ENCODE measurements at regions not wholly inside any gene's neighbourhood (a gene's known extent, or its start where the extent isn't known, plus 50 kb on each side); places are given as distances from the start of the nearest gene placed in this dataset.
"Not testable (repeated sequence)": the region's sequence is repeated elsewhere in the genome, so short reads cannot be mapped to it uniquely, and the experiment has no call there.

- no peak for DNase-seq
These were observed 86.3 kb downstream of the GYPE start for GRCh38 chr4:143819029-143819428.

DNA sequence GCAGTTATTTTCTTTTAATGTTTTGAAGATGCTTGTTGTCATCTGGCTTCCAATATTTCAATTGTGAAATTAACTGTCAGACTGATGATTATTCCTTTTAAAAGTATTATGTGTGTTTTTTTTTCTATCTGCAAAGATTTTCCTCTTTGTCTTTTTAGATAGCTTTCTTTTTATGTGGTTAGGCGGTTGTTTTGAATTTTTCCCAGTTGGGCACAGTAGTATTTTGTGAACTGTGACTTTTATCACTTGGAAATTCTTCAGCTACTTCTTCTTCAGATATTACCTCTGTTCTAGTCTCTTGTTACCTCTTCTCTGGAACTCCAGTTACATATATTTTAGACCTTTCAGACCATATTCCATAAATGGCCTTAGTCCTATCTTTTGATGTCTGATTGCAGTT, 87.5 kb downstream of the GYPE start:
- not testable (repeated sequence) for DNase-seq

- DNase-seq: not testable (repeated sequence)
These were observed 90.0 kb downstream of the GYPE start for GRCh38 chr4:143815375-143815774.

DNA sequence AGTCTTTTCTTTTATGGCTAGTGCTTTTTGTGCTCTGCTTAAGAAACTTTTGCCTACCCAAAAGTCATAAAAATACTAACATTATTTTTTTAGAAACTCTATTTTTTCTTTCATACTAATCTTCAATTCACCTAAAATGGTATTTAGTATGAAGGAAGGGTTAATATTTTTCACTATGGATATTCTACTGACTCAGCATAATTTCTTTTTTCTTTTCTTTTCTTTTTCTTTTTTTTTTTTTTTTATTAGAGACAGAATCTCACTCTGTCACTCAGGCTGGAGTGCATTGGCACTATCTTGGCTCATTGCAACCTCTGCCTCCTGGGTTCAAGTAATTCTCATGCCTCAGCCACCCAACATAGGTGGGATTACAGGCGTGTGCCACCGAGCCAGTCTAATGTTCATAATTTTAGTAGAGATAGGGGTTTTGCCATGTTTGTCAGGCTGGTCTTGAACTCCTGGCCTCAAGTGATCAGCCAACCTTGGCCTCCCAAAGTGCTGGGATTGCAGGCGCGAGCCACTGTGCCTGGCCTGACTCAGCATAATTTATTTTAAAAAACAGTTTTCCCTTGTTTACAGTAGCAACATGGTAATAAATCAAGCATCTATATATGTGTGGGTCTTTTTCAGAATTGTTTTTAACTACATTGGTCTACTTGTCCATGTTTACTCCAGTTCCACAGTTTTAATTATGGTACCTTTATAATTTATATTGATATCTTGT, 91.8 kb downstream of the GYPE start:
- not testable (repeated sequence) for DNase-seq

- not testable (repeated sequence) for DNase-seq
These were observed 91.2 kb upstream of the FREM3 start for GRCh38 chr4:143791693-143792092.

- not testable (repeated sequence) for DNase-seq
These were observed 90.0 kb upstream of the FREM3 start for GRCh38 chr4:143790425-143790824.

DNA sequence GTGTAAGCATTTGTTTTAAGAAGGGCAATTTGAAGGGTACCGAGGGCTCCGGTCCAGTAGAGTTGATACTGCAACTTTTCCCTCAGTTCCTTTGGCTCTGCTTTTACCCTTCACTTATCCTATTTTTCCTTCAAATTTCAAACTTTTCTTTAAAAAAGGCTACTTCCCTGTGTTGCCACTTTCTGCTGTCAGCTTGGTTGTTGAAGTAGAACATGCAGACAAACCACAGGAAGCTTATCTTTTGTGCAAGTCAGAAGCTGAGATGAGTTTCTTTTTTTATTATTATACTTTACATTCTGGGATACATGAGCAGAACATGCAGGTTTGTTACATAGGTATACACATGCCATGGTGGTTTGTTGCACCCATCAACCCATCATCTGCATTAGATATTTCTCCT, 89.1 kb upstream of the FREM3 start:
- DNase-seq: not testable (repeated sequence)

DNA sequence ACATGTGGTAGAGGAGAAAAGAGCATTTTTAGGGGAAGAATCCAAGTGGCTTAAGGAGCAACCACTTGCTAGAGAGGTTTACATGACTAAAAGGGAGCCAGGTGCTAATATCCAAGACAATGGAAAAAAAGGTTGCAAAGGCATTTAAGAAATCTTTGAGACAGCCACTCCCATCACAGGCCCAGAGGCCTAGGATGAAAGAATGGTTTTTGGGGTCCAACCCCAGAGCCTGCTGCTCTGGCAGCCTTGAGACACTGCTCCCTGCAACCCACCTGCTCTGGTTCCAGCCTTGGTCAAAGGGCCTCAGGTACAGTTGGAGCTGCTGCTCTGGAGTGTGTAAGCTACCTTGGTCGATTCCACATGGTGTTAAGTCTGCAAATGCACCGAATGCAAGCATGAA, 84.1 kb upstream of the FREM3 start:
- DNase-seq: no peak

- DNase-seq: no peak
These were observed 82.0 kb upstream of the FREM3 start for GRCh38 chr4:143782521-143782920.

GRCh38 chr4:143773998-143774895, 73.8 kb upstream of the FREM3 start:
- DNase-seq: peak; percentile 32

GRCh38 chr4:143771269-143771668, 70.8 kb upstream of the FREM3 start:
- DNase-seq: no peak

DNA sequence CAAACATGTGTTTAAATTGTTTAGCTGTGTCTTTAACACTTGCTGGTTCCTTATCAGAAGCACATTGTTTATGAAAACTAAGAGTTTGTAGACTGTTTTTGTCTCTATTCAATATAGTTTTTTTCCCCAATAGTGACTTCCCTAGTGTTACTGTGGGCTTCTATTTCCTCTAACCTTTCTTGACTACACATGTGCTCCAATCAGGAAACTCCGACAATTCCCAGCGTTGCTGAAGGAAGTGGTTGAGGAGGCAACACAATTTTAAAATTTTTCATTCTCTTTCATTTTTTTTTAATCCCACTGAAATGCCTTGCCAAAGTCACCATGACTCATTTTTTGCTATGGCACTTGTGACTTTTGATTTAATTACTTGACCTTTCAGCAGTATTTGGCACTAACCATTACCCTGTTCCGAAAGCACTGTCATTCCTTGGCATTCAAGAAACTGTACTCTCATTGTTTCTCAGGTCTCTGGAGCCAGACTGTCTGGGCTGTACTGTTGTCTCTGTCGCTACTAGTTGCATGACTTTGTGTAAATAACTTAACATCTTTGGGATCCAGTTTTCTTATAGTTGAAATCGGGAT, 67.6 kb upstream of the FREM3 start:
- no peak for DNase-seq

GRCh38 chr4:143763587-143763986, 63.1 kb upstream of the FREM3 start:
- DNase-seq: no peak

DNA sequence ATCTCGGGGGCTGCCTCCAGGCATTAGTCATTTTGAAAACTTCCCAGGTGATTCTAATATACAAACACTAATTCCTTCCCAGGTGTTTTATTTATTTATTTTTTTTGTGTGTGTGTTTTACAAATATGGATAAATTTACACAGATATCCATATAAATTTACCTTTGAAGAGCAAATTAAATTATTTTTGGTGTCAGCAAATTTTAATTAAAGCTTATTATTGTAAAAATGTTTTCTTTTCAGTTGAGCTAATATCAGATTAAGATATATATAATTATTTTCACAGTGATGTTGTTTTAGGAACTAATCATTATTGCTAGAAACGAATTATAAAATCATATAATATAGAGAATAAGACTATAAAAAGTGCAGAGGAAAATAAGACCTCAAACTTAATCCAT, 62.0 kb upstream of the FREM3 start:
- DNase-seq: no peak
